GM21367 (cell line): ENCODE measurements at regions not wholly inside any gene's neighbourhood (a gene's known extent, or its start where the extent isn't known, plus 50 kb on each side); places are given as distances from the start of the nearest gene placed in this dataset.
"Not testable (repeated sequence)": the region's sequence is repeated elsewhere in the genome, so short reads cannot be mapped to it uniquely, and the experiment has no call there.

ENCODE experiments used
- ATAC-seq: cut with Tn5 transposase; IDR thresholded peaks from one replicate; pipeline ENCODE4 v1.9.1; 2021; ENCODE audit not compliant: unreplicated experiment

DNA sequence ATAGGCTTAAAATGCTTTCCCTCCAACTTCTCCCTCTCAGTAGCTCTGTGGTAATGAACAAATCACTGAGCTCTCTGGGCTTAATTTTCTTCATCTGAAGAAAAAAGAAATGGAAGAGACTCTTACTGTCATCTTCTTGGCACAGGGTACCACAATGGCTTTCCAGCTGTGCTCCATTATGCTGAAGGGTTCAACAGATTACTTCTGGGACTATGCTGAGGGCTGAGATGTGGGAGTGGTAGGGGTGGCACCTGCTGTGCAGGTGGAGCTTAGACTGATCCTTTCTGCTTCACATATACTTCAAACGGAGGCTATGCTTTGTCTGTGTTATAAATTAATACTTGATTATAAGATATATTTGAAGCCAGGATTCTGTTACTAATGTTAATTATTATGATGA lies 840.2 kb upstream of the C9orf72 start:
- no peak for ATAC-seq

GRCh38 chr9:28423255-28423654 lies 850.0 kb upstream of the C9orf72 start:
- ATAC-seq, result no peak

GRCh38 chr9:28435456-28435855 lies 862.2 kb upstream of the C9orf72 start:
- ATAC-seq, result no peak

DNA sequence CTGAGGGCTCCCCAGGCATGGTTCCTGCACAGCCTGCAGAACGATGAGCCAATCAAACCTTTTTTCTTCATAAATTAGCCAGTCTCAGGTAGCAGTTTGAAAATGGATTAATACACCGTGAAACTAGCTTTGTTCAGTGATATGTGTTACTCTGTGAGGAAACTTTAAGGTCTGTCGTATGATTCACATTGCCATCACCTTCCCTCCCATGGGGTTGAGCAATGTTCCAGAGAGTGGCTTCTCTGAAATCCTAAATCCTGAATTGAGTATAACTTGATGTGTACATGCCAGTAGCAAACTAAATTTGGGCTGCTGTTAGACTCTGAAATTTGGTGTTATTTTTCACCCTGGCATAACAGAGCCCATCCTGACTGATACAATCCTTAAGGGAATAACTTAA lies 866.4 kb upstream of the C9orf72 start:
- ATAC-seq, result no peak

DNA sequence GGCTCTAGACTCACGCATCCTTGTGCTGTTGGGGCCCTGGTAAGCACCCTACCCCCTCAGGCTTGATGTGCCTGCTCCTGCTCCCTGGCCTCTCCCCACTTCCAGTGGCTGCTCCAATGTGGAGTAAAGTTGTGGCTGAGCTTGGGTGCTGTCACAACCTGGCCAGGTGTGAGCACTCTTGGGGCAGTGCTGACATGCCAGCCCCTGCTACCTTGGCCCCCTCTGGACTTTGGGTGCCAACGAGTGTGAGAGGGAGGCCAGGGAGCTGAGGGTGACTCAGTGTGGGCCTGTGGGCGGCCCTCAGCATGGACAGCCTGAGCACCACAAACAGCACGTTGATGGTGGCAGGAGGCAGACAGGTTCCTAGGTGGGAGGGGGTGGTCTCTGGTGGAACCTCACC lies 870.2 kb upstream of the C9orf72 start:
- ATAC-seq, result no peak

- no peak for ATAC-seq
These were observed 871.4 kb upstream of the C9orf72 start for GRCh38 chr9:28444637-28445036.

DNA sequence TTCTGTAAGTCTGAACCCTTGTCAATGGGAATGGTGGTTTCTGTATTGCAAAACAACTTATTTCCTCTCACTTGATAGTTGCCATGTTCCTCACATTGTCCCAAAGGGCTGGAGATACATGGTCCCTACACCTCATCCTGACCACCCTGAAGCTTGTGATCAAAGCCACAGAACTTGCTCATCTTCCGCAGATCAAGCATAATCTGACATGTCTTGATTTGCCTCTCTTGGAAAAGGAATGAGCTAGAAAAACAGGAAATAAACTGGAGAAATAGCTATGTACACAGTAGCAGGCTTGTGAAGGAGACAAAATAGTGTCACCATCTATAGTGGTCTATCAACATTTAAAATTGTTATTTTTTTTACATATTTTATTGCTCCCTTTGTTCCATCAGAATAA lies 871.9 kb upstream of the C9orf72 start:
- no peak for ATAC-seq

- no peak for ATAC-seq
These were observed 880.6 kb upstream of the C9orf72 start for GRCh38 chr9:28453918-28454317.

- ATAC-seq, result no peak
These were observed 883.6 kb upstream of the C9orf72 start for GRCh38 chr9:28456861-28457260.

GRCh38 chr9:28464481-28465216 lies 891.4 kb upstream of the C9orf72 start:
- ATAC-seq, result no peak

- ATAC-seq, result no peak
These were observed 898.0 kb upstream of the C9orf72 start for GRCh38 chr9:28471261-28471660.

DNA sequence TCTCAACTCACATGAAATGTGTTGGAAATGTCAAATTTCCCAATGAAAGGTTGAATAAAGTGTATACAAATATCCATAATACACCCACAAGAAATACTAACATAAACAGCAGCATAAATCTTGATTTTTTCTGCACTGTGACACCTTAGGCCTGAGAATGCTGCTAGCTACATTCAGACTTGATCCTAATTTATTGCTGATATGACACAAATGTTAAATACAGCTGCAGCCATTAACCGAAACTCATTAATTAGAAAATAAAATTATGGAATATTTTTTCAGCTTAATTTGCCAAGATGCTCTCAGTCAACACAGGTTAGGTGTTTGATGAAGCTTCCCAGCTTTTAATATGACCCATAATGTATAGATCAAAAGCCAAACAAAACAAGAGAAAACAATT lies 914.3 kb upstream of the C9orf72 start:
- ATAC-seq, result no peak

DNA sequence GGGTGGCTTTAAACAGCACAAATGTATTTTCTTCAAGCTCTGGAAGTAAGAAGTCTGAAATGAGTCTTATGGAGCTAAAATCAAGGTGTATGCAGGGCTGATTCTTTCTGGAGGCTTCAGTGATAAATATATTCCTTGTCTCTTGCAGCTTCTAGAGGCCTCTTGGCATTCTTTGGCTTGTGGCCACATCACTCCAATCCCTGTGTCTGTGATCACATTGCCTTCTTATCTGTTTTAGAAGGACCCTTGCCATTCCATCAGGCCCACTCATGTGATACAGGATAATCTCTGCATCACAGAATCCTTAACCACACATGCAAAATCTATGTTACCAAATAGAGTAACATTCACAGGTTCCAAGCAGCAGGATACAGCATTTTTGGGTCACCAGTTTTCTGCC lies 917.8 kb upstream of the C9orf72 start:
- no peak for ATAC-seq

- ATAC-seq, result not testable (repeated sequence)
These were observed 924.9 kb upstream of the C9orf72 start for GRCh38 chr9:28498168-28498567.

GRCh38 chr9:28502189-28502588 lies 928.9 kb upstream of the C9orf72 start:
- no peak for ATAC-seq

DNA sequence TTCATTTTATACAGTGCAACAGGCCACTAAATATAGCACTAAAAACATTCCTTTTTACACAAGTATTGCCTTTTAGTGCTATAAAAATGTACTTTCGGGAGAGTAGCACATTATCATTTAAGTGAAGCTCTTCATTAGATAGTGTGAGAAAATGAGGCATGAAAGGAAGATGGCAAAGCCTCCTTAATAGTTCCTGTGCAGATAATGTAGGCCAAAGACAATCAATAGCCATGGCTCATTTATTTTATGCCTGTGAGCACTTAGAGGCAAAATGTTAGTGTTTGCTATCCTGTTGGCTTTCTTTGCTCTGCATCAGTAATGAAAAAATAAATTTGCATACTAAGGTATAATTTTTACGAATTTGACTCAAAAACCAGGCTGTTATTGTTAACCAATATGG lies 929.5 kb upstream of the C9orf72 start:
- ATAC-seq, result no peak

DNA sequence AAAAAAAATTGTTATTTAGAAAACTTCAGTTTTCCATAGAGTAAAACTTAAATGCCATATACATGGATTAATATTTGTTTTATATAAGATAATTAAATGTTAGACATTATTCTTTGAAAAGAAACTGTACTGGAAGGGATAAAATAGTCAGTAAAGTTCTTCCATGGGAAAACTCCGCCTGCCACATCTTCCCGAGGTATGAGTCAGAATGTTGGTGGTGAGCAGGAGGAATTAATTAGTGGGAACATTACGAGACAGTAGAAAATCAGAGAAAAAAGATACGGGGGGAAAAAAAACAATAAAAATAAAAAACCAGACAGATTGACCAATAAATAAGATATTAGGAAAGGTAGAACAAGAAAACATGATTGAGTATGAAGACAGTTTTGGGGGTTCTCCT lies 930.3 kb upstream of the C9orf72 start:
- no peak for ATAC-seq

DNA sequence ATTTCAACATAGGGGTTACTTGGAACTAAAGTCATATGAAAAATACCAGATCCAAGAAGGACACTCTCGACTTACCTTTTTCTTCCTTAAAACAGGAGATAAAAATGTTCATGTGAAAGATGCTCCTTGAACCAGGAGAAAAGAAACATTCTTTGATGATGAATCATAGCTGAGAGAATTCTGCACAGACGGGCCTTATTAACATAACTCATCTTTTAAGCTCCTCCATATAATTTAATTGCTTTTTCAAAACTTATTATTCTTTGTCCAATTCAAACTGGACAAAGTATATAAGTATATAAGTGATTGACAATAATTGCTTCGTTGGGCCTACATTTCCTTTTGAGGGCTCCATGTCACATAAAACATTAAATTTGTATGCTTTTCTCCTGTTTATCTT lies 945.2 kb upstream of the C9orf72 start:
- no peak for ATAC-seq

GRCh38 chr9:28524309-28524708 lies 951.0 kb upstream of the C9orf72 start:
- ATAC-seq, result not testable (repeated sequence)

DNA sequence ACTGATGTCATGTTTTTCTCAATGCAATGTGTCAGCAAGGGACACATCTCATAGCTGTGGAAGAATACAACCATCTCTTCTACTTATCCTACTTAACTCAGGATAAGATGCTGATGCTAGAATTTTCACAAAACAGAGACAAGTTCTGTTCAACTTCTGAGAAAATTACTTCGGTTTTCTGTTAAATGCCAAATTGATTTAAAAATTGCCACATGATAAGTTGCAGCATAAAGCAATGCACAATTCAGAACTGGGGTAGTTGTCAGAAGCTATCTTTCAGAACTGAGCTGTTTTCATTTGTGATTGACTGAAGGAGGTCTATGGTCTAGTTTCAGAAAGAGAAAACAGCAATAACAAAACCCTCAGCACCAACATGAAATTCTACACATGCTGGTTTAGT lies 954.8 kb upstream of the C9orf72 start:
- ATAC-seq, result no peak

- ATAC-seq, result no peak
These were observed 964.9 kb upstream of the C9orf72 start for GRCh38 chr9:28538132-28538531.

DNA sequence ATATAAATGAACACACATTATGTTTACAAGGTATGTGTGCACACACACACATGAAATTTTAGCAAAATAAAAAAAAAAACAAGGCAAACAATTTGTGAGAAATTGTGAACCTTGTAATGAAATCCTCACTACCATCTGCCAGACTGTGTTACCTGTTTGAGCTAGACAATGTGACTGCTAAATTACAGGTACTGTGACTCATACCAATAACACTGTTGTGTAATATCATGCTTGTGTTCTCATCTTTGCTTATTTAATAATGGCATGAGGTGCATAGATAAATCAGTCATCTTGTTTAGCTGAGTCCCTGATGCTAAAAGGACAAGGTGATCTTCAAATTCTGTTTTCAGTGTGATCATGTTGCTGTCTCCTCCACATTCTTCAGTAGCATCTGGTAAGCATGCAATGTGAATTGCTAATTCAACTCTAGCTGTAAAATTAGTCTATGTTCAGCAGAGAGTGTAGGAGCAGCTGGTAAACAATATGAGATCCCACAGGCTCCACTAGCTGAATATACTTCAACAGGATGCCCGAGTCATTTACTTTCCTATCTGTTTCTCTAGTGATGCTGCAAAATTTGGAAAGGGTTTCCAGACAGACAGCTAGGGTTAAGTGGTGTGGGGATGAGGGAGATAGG lies 966.3 kb upstream of the C9orf72 start:
- no peak for ATAC-seq

GRCh38 chr9:28542928-28543327 lies 969.6 kb upstream of the C9orf72 start:
- no peak for ATAC-seq
